A549 (cell line): ENCODE measurements at regions not wholly inside any gene's neighbourhood (a gene's known extent, or its start where the extent isn't known, plus 50 kb on each side); places are given as distances from the start of the nearest gene placed in this dataset.

Experiments used
- ATAC-seq, 2 experiments: fragments of 200-7000 bp in 1 of 2; fragments of >200 bp in 1 of 2; cut with Nextera tagmentation in 1 of 2; cut with Tn5 transposase in 1 of 2; 3 replicates each; pipeline versions ENCODE4 v1.8.0 to v1.9.1; 2018 to 2020; ENCODE audit warnings: mild to moderate bottlenecking in 1 of 2, moderate library complexity in 1 of 2
- CTCF ChIA-PET: fragments of 300-600 bp; sonication (Branson Sonifier 250); formaldehyde crosslinking; extraction: SDS; loops from one replicate; lab custom pipeline; 2021; ENCODE audit warnings: antibody characterized with exemption, inconsistent platforms; lab: Yijun Ruan, JAX
- POLR2A ChIA-PET: fragments of 350-600 bp; formaldehyde crosslinking; extraction: SDS; loops from one replicate; lab custom pipeline; 2021; ENCODE audit warnings: antibody characterized with exemption, inconsistent platforms; lab: Yijun Ruan, JAX
- DNase-seq, 2 experiments: peaks; one replicate each; pipeline versions ENCODE4 v3.0.0 to v3.0.0-alpha.2; 2011 to 2016; ENCODE audit warnings: low read depth in 1 of 2, low spot score in 1 of 2
- FAIRE-seq: peaks from 2 replicates; lab custom pipeline; 2011; peaks lifted over from hg19 to GRCh38; lab: Jason Lieb, UNC
- H3K27ac ChIP-seq, 2 experiments: fragments of >200 bp; sonication (Bioruptor Twin); formaldehyde crosslinking; 3 replicates each; pipeline ENCODE4 v1.5.1; 2016 to 2017
- H3K4me1 ChIP-seq: fragments of >200 bp; sonication (Bioruptor Twin); formaldehyde crosslinking; 3 replicates; pipeline ENCODE4 v1.6.1; 2016
- H3K4me2 ChIP-seq: fragments of >200 bp; sonication (Bioruptor Twin); formaldehyde crosslinking; 3 replicates; pipeline ENCODE4 v1.6.1; 2016
- H3K4me3 ChIP-seq: fragments of >200 bp; sonication (Bioruptor Twin); formaldehyde crosslinking; 3 replicates; pipeline ENCODE4 v1.5.1; 2016
- H3K9me3 ChIP-seq: fragments of >200 bp; sonication (Bioruptor Twin); formaldehyde crosslinking; 3 replicates; pipeline ENCODE4 v1.6.1; 2016
- ATOH8 ChIP-seq: fragments of 250-450 bp; sonication (Bioruptor Pico); IDR thresholded peaks from 2 replicates; pipeline ENCODE4 v1.5.0; 2020; ENCODE audit warnings: low read depth, mild to moderate bottlenecking, moderate library complexity
- CHD2 ChIP-seq: fragments of 150-350 bp; IDR thresholded peaks from 2 replicates; pipeline ENCODE4 v1.6.1; 2014; ENCODE audit warnings: low read length; ENCODE audit not compliant: partially characterized antibody
- ELK1 ChIP-seq: fragments of 150-350 bp; IDR thresholded peaks from 2 replicates; pipeline ENCODE4 v1.6.1; 2014; ENCODE audit warnings: low read depth, mild to moderate bottlenecking, low read length
- FOSB ChIP-seq: fragments of 250-450 bp; sonication (Bioruptor Pico); IDR thresholded peaks from 2 replicates; pipeline ENCODE4 v1.5.0; 2020; ENCODE audit warnings: mild to moderate bottlenecking, moderate library complexity
- GATA3 ChIP-seq: IDR thresholded peaks from 2 replicates; pipeline ENCODE4 v1.6.1; 2012; ENCODE audit warnings: borderline replicate concordance
- HEYL ChIP-seq: fragments of 250-450 bp; sonication (Bioruptor Pico); IDR thresholded peaks from 2 replicates; pipeline ENCODE4 v1.8.0; 2021; ENCODE audit warnings: mild to moderate bottlenecking, moderate library complexity
- HOXB13 ChIP-seq: fragments of 250-450 bp; sonication (Bioruptor Pico); IDR thresholded peaks from 2 replicates; pipeline ENCODE4 v1.5.0; 2020; ENCODE audit warnings: low read depth, mild to moderate bottlenecking, moderate library complexity
- HOXB5 ChIP-seq: fragments of 250-450 bp; sonication (Bioruptor Pico); IDR thresholded peaks from 2 replicates; pipeline ENCODE4 v1.5.0; 2020; ENCODE audit warnings: mild to moderate bottlenecking, moderate library complexity
- KDM1A ChIP-seq: fragments of 200-600 bp; sonication (generic); IDR thresholded peaks from 2 replicates; pipeline ENCODE4 v1.6.1; 2016; ENCODE audit warnings: low read depth, mild to moderate bottlenecking
- KDM5A ChIP-seq: fragments of 200-600 bp; sonication (generic); IDR thresholded peaks from 2 replicates; pipeline ENCODE4 v1.6.1; 2016; ENCODE audit warnings: antibody characterized with exemption, mild to moderate bottlenecking
- MAFK ChIP-seq: fragments of 450-650 bp; IDR thresholded peaks from 2 replicates; pipeline ENCODE4 v1.6.1; 2014; ENCODE audit not compliant: partially characterized antibody
- NFE2L2 ChIP-seq: fragments of 150-350 bp; conservative IDR thresholded peaks from 2 replicates; pipeline ENCODE4 v1.6.1; 2014; ENCODE audit warnings: low read length
- NPAS2 ChIP-seq: fragments of 250-450 bp; sonication (Bioruptor Pico); IDR thresholded peaks from 2 replicates; pipeline ENCODE4 v1.8.0; 2022; ENCODE audit warnings: mild to moderate bottlenecking, moderate library complexity, borderline replicate concordance
- RAD21 ChIP-seq, 2 experiments: fragments of >200 bp in 1 of 2; sonication (Bioruptor Twin) in 1 of 2; formaldehyde crosslinking in 1 of 2; IDR thresholded peaks in 1 of 2; conservative IDR thresholded peaks in 1 of 2; 2 replicates in 1 of 2; 3 replicates in 1 of 2; pipeline ENCODE4 v1.6.1; 2012 to 2018; ENCODE audit warnings: inconsistent platforms in 1 of 2
- SMC3 ChIP-seq: fragments of >200 bp; sonication (Bioruptor Twin); formaldehyde crosslinking; IDR thresholded peaks from 3 replicates; pipeline ENCODE4 v1.6.1; 2018; ENCODE audit warnings: inconsistent platforms
- ZC3H11A ChIP-seq: fragments of 450-650 bp; IDR thresholded peaks from 2 replicates; pipeline ENCODE4 v1.6.1; 2014; ENCODE audit warnings: antibody characterized with exemption, mild to moderate bottlenecking
- ZSCAN20 ChIP-seq: fragments of 250-450 bp; sonication (Bioruptor Pico); IDR thresholded peaks from 2 replicates; pipeline ENCODE4 v1.8.0; 2022; ENCODE audit warnings: mild to moderate bottlenecking, moderate library complexity
- WGBS: methylation state at CpG from one replicate; pipeline ENCODE4 v1.1.6; 2017; ENCODE audit errors: missing lambda C conversion rate; 5-methylcytosine and 5-hydroxymethylcytosine counted together

DNA sequence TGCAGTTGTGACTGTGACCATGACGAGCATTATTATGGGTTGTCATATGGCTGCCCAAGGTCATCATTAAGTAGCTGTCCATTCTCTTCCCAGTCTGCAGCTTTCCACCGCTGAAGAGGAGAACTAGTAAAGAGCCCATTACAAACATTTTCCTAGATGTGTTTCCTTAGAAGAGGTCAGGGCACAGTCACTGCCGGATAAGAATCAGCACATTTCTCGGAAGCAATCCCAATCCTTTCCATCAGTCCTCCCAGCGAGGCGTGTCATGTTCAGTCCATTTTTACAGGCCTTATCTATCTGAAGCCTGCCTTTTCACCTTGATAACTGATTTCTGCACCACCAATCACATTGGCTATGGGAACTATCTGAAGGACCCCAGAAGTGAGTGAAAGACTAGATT lies 319.9 kb upstream of the SLC14A2 start:
- H3K27ac ChIP-seq: no peak overlapping the region
- ChIA-PET CTCF (no interaction called here), POLR2A (no interaction called here)
- ATAC-seq (no peak), DNase-seq (no peak), FAIRE-seq (no peak)
- no peak for TF ChIP-seq MAFK
- H3K4me1 ChIP-seq: no peaks in the 10 kb centered on the region
- 50% methylated on average over 6 of the region's 6 CpGs for WGBS
- no peak overlapping the region for H3K4me3 ChIP-seq
- no peak overlapping the region for H3K4me2 ChIP-seq
- no peaks in the 10 kb centered on the region for H3K9me3 ChIP-seq

GRCh38 chr18:45298986-45299385 lies 316.3 kb upstream of the SLC14A2 start:
- ATAC-seq (no peak), DNase-seq (no peak), FAIRE-seq (no peak)
- ChIA-PET POLR2A (no interaction called here), CTCF (no interaction called here)
- H3K9me3 ChIP-seq: no peaks in the 10 kb centered on the region
- no peak overlapping the region for H3K27ac ChIP-seq
- no peak overlapping the region for H3K4me2 ChIP-seq
- 26% methylated on average over 3 of the region's 3 CpGs for WGBS
- H3K4me3 ChIP-seq: no peak overlapping the region
- no peak for TF ChIP-seq ELK1
- TF ChIP-seq GATA3: no peak
- TF ChIP-seq SMC3: no peak
- no peak for TF ChIP-seq FOSB (CRISPR knock-in tag)
- no peak for TF ChIP-seq KDM1A
- no peak for TF ChIP-seq HEYL
- no peak for TF ChIP-seq HOXB5 (CRISPR knock-in tag)
- TF ChIP-seq ATOH8 (CRISPR knock-in tag): no peak
- no peak for TF ChIP-seq ZSCAN20
- no peak for TF ChIP-seq NPAS2 (CRISPR knock-in tag)
- no peak for TF ChIP-seq RAD21 (conservative IDR thresholded peaks at IDR 0.05 in 1 of 2, IDR thresholded peaks at IDR 0.05 in 1 of 2)
- H3K4me1 ChIP-seq: no peaks in the 10 kb centered on the region

DNA sequence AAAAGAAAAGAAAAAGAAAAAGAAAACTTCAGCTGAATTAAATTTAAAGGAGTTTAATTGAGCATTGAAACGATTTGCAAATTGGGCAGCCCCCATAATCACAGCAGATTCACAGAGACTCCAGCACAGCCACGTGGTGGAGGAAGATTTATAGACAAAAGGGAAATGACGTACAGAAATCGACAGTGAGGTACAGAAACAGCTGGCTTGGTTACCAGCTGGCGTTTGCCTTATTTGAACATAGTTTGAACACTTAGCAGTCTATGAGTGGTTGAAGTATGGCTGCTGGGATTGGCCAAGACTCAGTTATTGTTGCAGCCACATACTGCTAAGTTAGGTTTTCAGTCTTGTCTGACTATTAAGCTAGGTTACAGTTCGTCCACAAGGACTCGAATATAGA lies 312.2 kb upstream of the SLC14A2 start:
- ChIA-PET CTCF (no interaction called here), POLR2A (no interaction called here)
- 0% methylated on average over 7 of the region's 7 CpGs for WGBS
- H3K9me3 ChIP-seq: no peaks in the 10 kb centered on the region
- TF ChIP-seq NFE2L2 (no peak), CHD2 (no peak), GATA3 (no peak), HOXB13 (CRISPR knock-in tag) (no peak), ZSCAN20 (no peak)
- no peak for DNase-seq
- H3K4me3 ChIP-seq: no peak overlapping the region
- no peak for FAIRE-seq
- no peak for ATAC-seq
- no peak overlapping the region for H3K4me2 ChIP-seq
- H3K4me1 ChIP-seq: no peaks in the 10 kb centered on the region
- H3K27ac ChIP-seq: no peak overlapping the region

DNA sequence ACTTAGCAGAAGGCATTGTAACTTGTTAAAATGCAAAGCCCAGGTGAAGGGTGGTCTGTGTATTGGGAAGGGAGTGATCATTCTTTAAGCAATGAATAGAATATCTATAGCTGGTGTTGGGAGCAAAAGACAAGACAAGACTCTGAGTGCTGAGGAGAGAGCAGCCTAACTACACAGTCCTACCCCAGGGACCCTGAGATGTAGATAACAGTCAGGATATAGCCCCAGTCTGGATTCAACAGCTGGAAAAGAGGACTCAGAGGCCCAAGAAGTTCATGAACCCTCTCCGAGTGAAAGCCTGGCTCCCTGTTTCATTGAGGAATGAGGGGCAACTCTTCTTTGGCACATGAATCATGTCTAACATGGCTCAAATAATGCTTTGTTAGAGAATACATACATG lies 310.7 kb upstream of the SLC14A2 start:
- 42% methylated on average over 1 of the region's 1 CpG for WGBS
- no peak overlapping the region for H3K4me3 ChIP-seq

DNA sequence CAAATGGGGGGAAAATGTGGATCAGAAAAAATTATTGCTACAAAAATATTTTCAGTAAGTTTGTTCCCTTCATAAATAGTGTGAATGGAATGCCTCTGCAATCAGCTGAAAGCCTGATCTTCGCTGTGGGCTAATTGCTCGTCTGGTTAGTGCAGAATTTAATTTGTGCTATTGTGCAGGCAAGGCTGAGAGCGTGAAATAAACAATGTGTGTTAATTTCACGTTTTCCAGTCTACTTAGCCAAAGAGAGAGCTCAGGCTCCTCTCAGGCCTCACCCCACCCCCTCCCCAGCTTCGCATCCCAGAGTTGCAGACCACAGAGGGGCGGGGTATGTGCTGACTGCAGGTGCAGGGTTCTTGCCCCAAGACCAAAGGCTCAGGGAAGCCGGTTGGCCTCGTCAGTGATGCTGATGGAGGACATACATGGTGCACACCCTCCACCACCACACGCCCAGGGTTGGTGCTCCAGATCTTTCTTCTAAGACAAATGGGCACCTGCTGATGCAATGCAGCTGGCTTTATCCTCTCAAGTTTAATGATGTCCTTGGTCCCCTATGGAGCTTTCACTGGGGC lies 302.6 kb upstream of the SLC14A2 start:
- no peak overlapping the region for H3K27ac ChIP-seq
- H3K9me3 ChIP-seq: no peaks in the 10 kb centered on the region
- ChIA-PET CTCF (interaction anchor here (1.1 kb wide), 1 partner anchor 18 kb away, joined by 3 read pairs; no protein-coding TSS in a partner anchor), POLR2A (no interaction called here)
- no peak overlapping the region for H3K4me3 ChIP-seq
- no peaks in the 10 kb centered on the region for H3K4me1 ChIP-seq
- FAIRE-seq (no peak), ATAC-seq (no peak), DNase-seq (no peak)
- TF ChIP-seq KDM5A: no peak
- WGBS: 7% methylated on average over 4 of the region's 9 CpGs
- no peak overlapping the region for H3K4me2 ChIP-seq

More for the DNA sequence above, 310.7 kb upstream of the SLC14A2 start:
- no peak overlapping the region for H3K4me2 ChIP-seq
- FAIRE-seq (no peak), ATAC-seq (no peak), DNase-seq (no peak)
- H3K4me1 ChIP-seq: no peaks in the 10 kb centered on the region
- ChIA-PET POLR2A (no interaction called here), CTCF (no interaction called here)
- no peaks in the 10 kb centered on the region for H3K9me3 ChIP-seq
- TF ChIP-seq ZC3H11A: no peak
- TF ChIP-seq, all 56 proteins: peak for 0
- H3K27ac ChIP-seq: no peak overlapping the region
